ENCODE measurements at regions not wholly inside any gene's neighbourhood (a gene's known extent, or its start where the extent isn't known, plus 50 kb on each side); places are given as distances from the start of the nearest gene placed in this dataset.
A peak's percentile ranks its signal among the peaks of the same experiment; 100 is the strongest.

GRCh38 chr10:43795093-43795492 is 146.4 kb upstream of the ZNF32 start:
- Histone ChIP-seq H3K27ac (no peak overlapping the region), H3K4me1 (no peaks in the 10 kb centered on the region), H3K4me3 (no peak overlapping the region), H3K27me3 (no peaks in the 10 kb centered on the region), H3K36me3 (no peaks in the 10 kb centered on the region), H3K9me3 (no peaks in the 10 kb centered on the region)
- intact Hi-C loops (cut with DNase I) = no loop called here
- no peak for ATAC-seq
- no peak for DNase-seq
- no peak for TF ChIP-seq CTCF (IDR thresholded peaks at IDR 0.05)

- H3K27ac ChIP-seq = no peak overlapping the region
- H3K27me3 ChIP-seq = no peaks in the 10 kb centered on the region
- no peaks in the 10 kb centered on the region for H3K4me1 ChIP-seq
- intact Hi-C loops (cut with DNase I) = no loop called here
- DNase-seq (no peak), ATAC-seq (peak; percentile 63)
- no peaks in the 10 kb centered on the region for H3K36me3 ChIP-seq
- no peak for TF ChIP-seq CTCF (IDR thresholded peaks at IDR 0.05)
- no peaks in the 10 kb centered on the region for H3K9me3 ChIP-seq
- H3K4me3 ChIP-seq = no peak overlapping the region
These were observed 145.6 kb upstream of the ZNF32 start for GRCh38 chr10:43794181-43794815.

- H3K4me1 ChIP-seq = no peaks in the 10 kb centered on the region
- no peaks in the 10 kb centered on the region for H3K9me3 ChIP-seq
- H3K27me3 ChIP-seq = no peaks in the 10 kb centered on the region
- intact Hi-C loops (cut with DNase I) = no loop called here
- H3K36me3 ChIP-seq = no peaks in the 10 kb centered on the region
- ATAC-seq = no peak
- DNase-seq = no peak
- no peak overlapping the region for H3K4me3 ChIP-seq
- no peak for TF ChIP-seq CTCF (IDR thresholded peaks at IDR 0.05)
- H3K27ac ChIP-seq = no peak overlapping the region
These were observed 145.0 kb upstream of the ZNF32 start for GRCh38 chr10:43793704-43794103.

GRCh38 chr10:43790147-43790546 is 141.5 kb upstream of the ZNF32 start:
- H3K4me1 ChIP-seq = no peaks in the 10 kb centered on the region
- ATAC-seq (no peak), DNase-seq (no peak)
- intact Hi-C loops (cut with DNase I) = no loop called here
- no peak overlapping the region for H3K4me3 ChIP-seq
- no peak for TF ChIP-seq CTCF (IDR thresholded peaks at IDR 0.05)
- H3K27ac ChIP-seq = no peak overlapping the region
- H3K27me3 ChIP-seq = no peaks in the 10 kb centered on the region
- H3K9me3 ChIP-seq = no peaks in the 10 kb centered on the region
- no peaks in the 10 kb centered on the region for H3K36me3 ChIP-seq

- TF ChIP-seq CTCF (IDR thresholded peaks at IDR 0.05) = no peak
- H3K27me3 ChIP-seq = no peaks in the 10 kb centered on the region
- H3K36me3 ChIP-seq = no peaks in the 10 kb centered on the region
- no peak for DNase-seq
- H3K9me3 ChIP-seq = no peaks in the 10 kb centered on the region
- H3K4me1 ChIP-seq = no peaks in the 10 kb centered on the region
- ATAC-seq = no peak
- H3K27ac ChIP-seq = no peak overlapping the region
- H3K4me3 ChIP-seq = no peak overlapping the region
- intact Hi-C loops (cut with DNase I) = no loop called here
These were observed 136.6 kb upstream of the ZNF32 start for GRCh38 chr10:43785252-43785651.

- Histone ChIP-seq H3K4me1 (no peaks in the 10 kb centered on the region), H3K27me3 (no peaks in the 10 kb centered on the region), H3K4me3 (no peak overlapping the region), H3K9me3 (no peaks in the 10 kb centered on the region), H3K36me3 (no peaks in the 10 kb centered on the region), H3K27ac (no peak overlapping the region)
- TF ChIP-seq CTCF (IDR thresholded peaks at IDR 0.05) = no peak
- DNase-seq = no peak
- intact Hi-C loops (cut with DNase I) = no loop called here
- ATAC-seq = peak; percentile 14
These were observed 134.1 kb upstream of the ZNF32 start for GRCh38 chr10:43782814-43783213.
